Activated CD8-positive, alpha-beta T cell treated with anti-CD3 and anti-CD28 coated beads for 36 hours (primary cell): ENCODE measurements at regions not wholly inside any gene's neighbourhood (a gene's known extent, or its start where the extent isn't known, plus 50 kb on each side); places are given as distances from the start of the nearest gene placed in this dataset.

Experiments
- ATAC-seq: fragments of 200-7000 bp; cut with Tn5 transposase; one replicate; pipeline ENCODE4 v1.10.0; 2021; ENCODE audit warnings: mild to moderate bottlenecking, moderate library complexity
- CTCF ChIA-PET: fragments of 350-600 bp; sonication (Branson Sonifier 250); formaldehyde crosslinking; loops from one replicate; lab custom pipeline; 2021; ENCODE audit warnings: antibody characterized with exemption; lab: Charles Lee
- POLR2A ChIA-PET: fragments of 350-600 bp; sonication (Branson Sonifier 250); formaldehyde crosslinking; loops from one replicate; lab custom pipeline; 2021; ENCODE audit warnings: antibody characterized with exemption; lab: Charles Lee
- DNase-seq: peaks from one replicate; pipeline ENCODE4 v3.0.0-alpha.2; 2020
- H3K27ac Mint-ChIP-seq: one replicate; pipeline ENCODE4 v1.8.0; 2021; ENCODE audit warnings: mild to moderate bottlenecking, mixed read lengths
- H3K27me3 Mint-ChIP-seq: one replicate; pipeline ENCODE4 v1.8.0; 2021; ENCODE audit warnings: mixed read lengths
- H3K36me3 Mint-ChIP-seq: one replicate; pipeline ENCODE4 v1.8.0; 2021; ENCODE audit warnings: low read depth, mixed read lengths
- H3K4me1 Mint-ChIP-seq: one replicate; pipeline ENCODE4 v1.8.0; 2021; ENCODE audit warnings: low read depth, mixed read lengths
- H3K4me3 Mint-ChIP-seq: one replicate; pipeline ENCODE4 v1.8.0; 2021; ENCODE audit warnings: mild to moderate bottlenecking, moderate library complexity, mixed read lengths
- H3K9me3 Mint-ChIP-seq: one replicate; pipeline ENCODE4 v1.8.0; 2021; ENCODE audit warnings: mixed read lengths
- intact Hi-C: fragments of 100-400 bp; cut with micrococcal nuclease; formaldehyde crosslinking; loops from one replicate; pipeline ENCODE4 v1.10.0; 2022
- TF ChIP-seq, protein P1 (sequence below): fragments of 200-600 bp; IDR thresholded peaks from one replicate; pipeline ENCODE4 v1.8.0; 2022; ENCODE audit warnings: antibody characterized with exemption, mild to moderate bottlenecking

DNA sequence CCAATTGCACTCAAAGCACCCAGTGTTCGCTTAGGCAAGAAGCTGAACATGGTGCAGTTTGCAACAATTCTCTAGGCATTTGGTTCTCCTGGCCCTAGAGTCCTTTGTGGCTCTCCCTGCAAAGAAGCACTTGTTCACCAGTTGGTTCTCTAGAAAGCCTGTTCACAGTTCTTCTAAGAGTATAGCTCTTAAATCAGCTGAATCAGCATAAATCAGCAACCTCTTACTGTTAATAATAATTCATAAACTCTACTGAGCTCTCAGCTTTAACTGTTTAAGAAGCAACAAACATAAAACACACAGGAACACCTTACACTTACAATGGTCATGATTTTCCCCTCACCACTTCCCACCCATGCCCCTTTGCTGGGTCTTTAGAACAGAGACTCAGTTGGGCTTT lies 56.8 kb upstream of the PPP2R3A start:
- Mint-ChIP-seq H3K36me3 (no peaks in the 10 kb centered on the region), H3K27ac (no peak overlapping the region), H3K4me3 (no peak overlapping the region), H3K4me1 (no peaks in the 10 kb centered on the region), H3K9me3 (no peaks in the 10 kb centered on the region), H3K27me3 (no peaks in the 10 kb centered on the region)
- ATAC-seq (no peak), DNase-seq (no peak)
- intact Hi-C loops = no loop called here
- TF ChIP-seq, protein P1, sequence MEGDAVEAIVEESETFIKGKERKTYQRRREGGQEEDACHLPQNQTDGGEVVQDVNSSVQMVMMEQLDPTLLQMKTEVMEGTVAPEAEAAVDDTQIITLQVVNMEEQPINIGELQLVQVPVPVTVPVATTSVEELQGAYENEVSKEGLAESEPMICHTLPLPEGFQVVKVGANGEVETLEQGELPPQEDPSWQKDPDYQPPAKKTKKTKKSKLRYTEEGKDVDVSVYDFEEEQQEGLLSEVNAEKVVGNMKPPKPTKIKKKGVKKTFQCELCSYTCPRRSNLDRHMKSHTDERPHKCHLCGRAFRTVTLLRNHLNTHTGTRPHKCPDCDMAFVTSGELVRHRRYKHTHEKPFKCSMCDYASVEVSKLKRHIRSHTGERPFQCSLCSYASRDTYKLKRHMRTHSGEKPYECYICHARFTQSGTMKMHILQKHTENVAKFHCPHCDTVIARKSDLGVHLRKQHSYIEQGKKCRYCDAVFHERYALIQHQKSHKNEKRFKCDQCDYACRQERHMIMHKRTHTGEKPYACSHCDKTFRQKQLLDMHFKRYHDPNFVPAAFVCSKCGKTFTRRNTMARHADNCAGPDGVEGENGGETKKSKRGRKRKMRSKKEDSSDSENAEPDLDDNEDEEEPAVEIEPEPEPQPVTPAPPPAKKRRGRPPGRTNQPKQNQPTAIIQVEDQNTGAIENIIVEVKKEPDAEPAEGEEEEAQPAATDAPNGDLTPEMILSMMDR = no peak
- CTCF ChIA-PET = no interaction called here
- POLR2A ChIA-PET = no interaction called here

DNA sequence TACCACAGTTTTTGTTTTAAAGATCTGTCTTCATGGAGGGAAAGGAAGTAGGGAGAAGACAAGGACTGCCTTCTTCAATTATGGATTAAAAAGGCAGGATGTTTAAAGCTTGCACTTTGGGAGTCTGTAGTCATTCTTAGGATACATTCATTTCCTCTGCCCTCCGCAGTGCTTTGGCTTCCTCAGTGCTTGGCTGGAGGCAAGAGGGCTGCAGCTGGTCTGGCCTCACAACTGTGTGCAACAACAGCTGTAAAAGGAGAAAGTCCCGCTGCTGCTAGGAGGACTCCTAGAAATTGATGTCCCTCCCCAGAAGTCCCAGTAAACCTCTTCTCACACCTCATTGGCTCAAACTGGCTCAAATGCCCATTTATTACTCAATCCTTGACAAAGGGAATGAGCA lies 54.4 kb upstream of the PPP2R3A start:
- intact Hi-C loops = no loop called here
- no peaks in the 10 kb centered on the region for H3K36me3 Mint-ChIP-seq
- no peaks in the 10 kb centered on the region for H3K27me3 Mint-ChIP-seq
- no peak for ATAC-seq
- no peak for DNase-seq
- TF ChIP-seq, protein P1 = no peak
- H3K27ac Mint-ChIP-seq = no peak overlapping the region
- no peaks in the 10 kb centered on the region for H3K4me1 Mint-ChIP-seq
- no peaks in the 10 kb centered on the region for H3K9me3 Mint-ChIP-seq
- CTCF ChIA-PET = no interaction called here
- POLR2A ChIA-PET = no interaction called here
- H3K4me3 Mint-ChIP-seq = no peak overlapping the region

DNA sequence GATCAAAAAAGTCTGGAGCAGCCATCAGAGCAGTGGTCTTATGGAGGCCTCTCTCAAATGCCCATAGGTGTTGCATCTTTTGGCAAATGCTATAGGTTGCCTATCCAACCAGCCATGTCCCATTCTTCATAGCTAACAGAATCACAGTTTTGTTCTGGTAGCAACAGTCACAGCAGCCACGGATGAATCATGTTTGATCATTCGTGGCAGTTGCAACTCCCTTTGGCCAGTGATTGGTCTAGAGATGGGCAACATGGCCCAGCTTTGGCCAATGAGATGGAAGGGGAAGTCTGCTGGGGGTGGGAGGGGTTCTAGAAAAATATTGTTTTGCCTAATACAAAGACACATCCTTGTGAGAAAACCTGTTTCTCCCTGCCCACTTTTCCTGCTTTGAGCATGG lies 50.3 kb upstream of the PPP2R3A start:
- Mint-ChIP-seq H3K27ac (no peak overlapping the region), H3K27me3 (peaks cover 2% of the 10 kb centered on the region), H3K4me3 (no peak overlapping the region), H3K9me3 (no peaks in the 10 kb centered on the region), H3K4me1 (no peaks in the 10 kb centered on the region), H3K36me3 (no peaks in the 10 kb centered on the region)
- POLR2A ChIA-PET = no interaction called here
- TF ChIP-seq, protein P1 = no peak
- no peak for DNase-seq
- intact Hi-C loops = loop anchor here (5.0 kb wide), 1 partner anchor 127 kb away; no protein-coding TSS in a partner anchor
- CTCF ChIA-PET = no interaction called here
- no peak for ATAC-seq
